ENCODE measurements at regions not wholly inside any gene's neighbourhood (a gene's known extent, or its start where the extent isn't known, plus 50 kb on each side); places are given as distances from the start of the nearest gene placed in this dataset.

- no peak for TF ChIP-seq EZH2 (IDR thresholded peaks at IDR 0.05)
- TF ChIP-seq CTCF (IDR thresholded peaks at IDR 0.05): no peak
These were observed 2675.7 kb downstream of the PCDH7 start for GRCh38 chr4:33395731-33396485.

Measured in neural progenitor cell (in vitro differentiated cells).